UCSD-AML1 (cell line): ENCODE measurements at regions not wholly inside any gene's neighbourhood (a gene's known extent, or its start where the extent isn't known, plus 50 kb on each side); places are given as distances from the start of the nearest gene placed in this dataset.

Experiments
- DNase-seq: peaks from one replicate; lab custom pipeline; 2025; ENCODE audit not compliant: unreplicated experiment; lab: John Stamatoyannopoulos, UW

- DNase-seq: peak; percentile 90
These were observed 2660.1 kb upstream of the PCDH20 start for GRCh38 chr13:64075543-64076271.

GRCh38 chr13:64074971-64075474 lies 2659.4 kb upstream of the PCDH20 start:
- peak; percentile 63 for DNase-seq

GRCh38 chr13:64073203-64073602 lies 2657.6 kb upstream of the PCDH20 start:
- no peak for DNase-seq

GRCh38 chr13:64071352-64071751 lies 2655.7 kb upstream of the PCDH20 start:
- DNase-seq: no peak

GRCh38 chr13:64069892-64070291 lies 2654.2 kb upstream of the PCDH20 start:
- DNase-seq: no peak

GRCh38 chr13:64066711-64067110 lies 2651.1 kb upstream of the PCDH20 start:
- no peak for DNase-seq

GRCh38 chr13:64061649-64062048 lies 2646.0 kb upstream of the PCDH20 start:
- no peak for DNase-seq

- DNase-seq: peak; percentile 11
These were observed 2641.8 kb upstream of the PCDH20 start for GRCh38 chr13:64057372-64058020.

- DNase-seq: peak; percentile 74
These were observed 2638.7 kb upstream of the PCDH20 start for GRCh38 chr13:64054321-64054720.

- DNase-seq: peak; percentile 29
These were observed 2636.9 kb upstream of the PCDH20 start for GRCh38 chr13:64052521-64052920.

- no peak for DNase-seq
These were observed 2635.6 kb upstream of the PCDH20 start for GRCh38 chr13:64051278-64051677.

GRCh38 chr13:64041296-64041695 lies 2625.6 kb upstream of the PCDH20 start:
- no peak for DNase-seq

- DNase-seq: no peak
These were observed 2618.3 kb upstream of the PCDH20 start for GRCh38 chr13:64033921-64034320.

- peak; percentile 10 for DNase-seq
These were observed 2613.9 kb upstream of the PCDH20 start for GRCh38 chr13:64029343-64030093.

GRCh38 chr13:64028551-64028950 lies 2612.9 kb upstream of the PCDH20 start:
- no peak for DNase-seq

GRCh38 chr13:64020126-64020525 lies 2604.5 kb upstream of the PCDH20 start:
- DNase-seq: no peak

- no peak for DNase-seq
These were observed 2591.7 kb upstream of the PCDH20 start for GRCh38 chr13:64007339-64007738.

GRCh38 chr13:64000321-64000720 lies 2584.7 kb upstream of the PCDH20 start:
- no peak for DNase-seq

GRCh38 chr13:63999614-64000305 lies 2584.1 kb upstream of the PCDH20 start:
- no peak for DNase-seq

GRCh38 chr13:63983366-63983765 lies 2567.7 kb upstream of the PCDH20 start:
- no peak for DNase-seq

- DNase-seq: no peak
These were observed 2564.3 kb upstream of the PCDH20 start for GRCh38 chr13:63979951-63980350.
